A673 (cell line): ENCODE measurements at regions not wholly inside any gene's neighbourhood (a gene's known extent, or its start where the extent isn't known, plus 50 kb on each side); places are given as distances from the start of the nearest gene placed in this dataset.

Source experiments
- BruUV-seq: library from RNA; stranded (reverse); fragments of 400-500 nt; replicated peaks from 2 replicates; lab custom pipeline; 2021; lab: Mats Ljungman, UMichigan
- CTCF ChIA-PET: fragments of 300-600 bp; sonication (Branson Sonifier 250); formaldehyde crosslinking; loops from one replicate; lab custom pipeline; 2022; ENCODE audit warnings: antibody characterized with exemption; lab: Charles Lee
- POLR2A ChIA-PET: fragments of 300-600 bp; sonication (Branson Sonifier 250); formaldehyde crosslinking; loops from one replicate; lab custom pipeline; 2022; ENCODE audit warnings: antibody characterized with exemption; ENCODE audit not compliant: low non-redundant PET; lab: Charles Lee
- DNase-seq: peaks from one replicate; pipeline ENCODE4 v3.0.0-alpha.2; 2015; ENCODE audit warnings: low spot score
- H3K27ac ChIP-seq: fragments of 200-600 bp; sonication (generic); 2 replicates; pipeline ENCODE4 v1.5.1; 2016; ENCODE audit warnings: mixed run types, low read depth, mild to moderate bottlenecking, mixed read lengths, antibody characterized with exemption, low read length; ENCODE audit not compliant: poor library complexity, severe bottlenecking
- H3K27me3 ChIP-seq: fragments of 200-600 bp; sonication (generic); replicated peaks from 2 replicates; pipeline ENCODE4 v1.6.1; 2017; ENCODE audit warnings: mixed run types, low read depth, mild to moderate bottlenecking, mixed read lengths, antibody characterized with exemption, low read length; ENCODE audit not compliant: insufficient read depth, poor library complexity
- H3K36me3 ChIP-seq: fragments of 200-600 bp; sonication (generic); 2 replicates; pipeline ENCODE4 v1.6.1; 2016; ENCODE audit warnings: mixed run types, mild to moderate bottlenecking, mixed read lengths, antibody characterized with exemption, low read length; ENCODE audit not compliant: insufficient read depth, poor library complexity, severe bottlenecking
- H3K4me1 ChIP-seq: fragments of 200-600 bp; sonication (generic); 2 replicates; pipeline ENCODE4 v1.6.1; 2017; ENCODE audit warnings: mixed run types, mild to moderate bottlenecking, mixed read lengths, antibody characterized with exemption, low read length; ENCODE audit not compliant: insufficient read depth, poor library complexity, severe bottlenecking
- H3K4me3 ChIP-seq: fragments of 200-600 bp; sonication (generic); 2 replicates; pipeline ENCODE4 v1.5.1; 2016; ENCODE audit warnings: low read depth, mixed run types, mild to moderate bottlenecking, mixed read lengths, low read length; ENCODE audit not compliant: poor library complexity, severe bottlenecking
- H3K9me3 ChIP-seq: fragments of 200-600 bp; sonication (generic); 2 replicates; pipeline ENCODE4 v1.6.1; 2016; ENCODE audit warnings: mixed run types, low read depth, mild to moderate bottlenecking, mixed read lengths, antibody characterized with exemption, low read length; ENCODE audit not compliant: poor library complexity, severe bottlenecking
- CTCF ChIP-seq: fragments of 300-800, 200-600 bp; sonication (generic); conservative IDR thresholded peaks from 2 replicates; pipeline ENCODE4 v1.5.1; 2017; ENCODE audit warnings: low read depth, mild to moderate bottlenecking, antibody characterized with exemption, low read length, moderate library complexity, mixed read lengths
- EZH2 ChIP-seq: fragments of 200-600 bp; sonication (generic); IDR thresholded peaks from 2 replicates; pipeline ENCODE4 v1.6.1; 2017; ENCODE audit warnings: borderline replicate concordance, low read depth, mild to moderate bottlenecking, mixed read lengths, antibody characterized with exemption, low read length; ENCODE audit not compliant: poor library complexity, severe bottlenecking
- intact Hi-C: fragments of 100-400 bp; cut with micrococcal nuclease; formaldehyde crosslinking; loops from one replicate; pipeline ENCODE4 v1.10.0; 2022; ENCODE audit not compliant: unreplicated experiment

GRCh38 chr18:38481576-38481975, 916.0 kb upstream of the CELF4 start:
- H3K4me3 ChIP-seq: no peak overlapping the region
- DNase-seq: no peak
- no peaks in the 10 kb centered on the region for H3K36me3 ChIP-seq
- intact Hi-C loops: no loop called here
- TF ChIP-seq EZH2 (no peak), CTCF (no peak)
- ChIA-PET CTCF (no interaction called here), POLR2A (no interaction called here)
- no TSS peak for BruUV-seq
- H3K4me1 ChIP-seq: no peaks in the 10 kb centered on the region
- H3K27ac ChIP-seq: no peak overlapping the region
- no peaks in the 10 kb centered on the region for H3K9me3 ChIP-seq
- no peaks in the 10 kb centered on the region for H3K27me3 ChIP-seq

- intact Hi-C loops: no loop called here
- ChIA-PET POLR2A (no interaction called here), CTCF (no interaction called here)
- Histone ChIP-seq H3K27me3 (no peaks in the 10 kb centered on the region), H3K4me3 (no peak overlapping the region), H3K9me3 (no peaks in the 10 kb centered on the region), H3K4me1 (no peaks in the 10 kb centered on the region), H3K27ac (no peak overlapping the region), H3K36me3 (no peaks in the 10 kb centered on the region)
- no TSS peak for BruUV-seq
- TF ChIP-seq EZH2: no peak
- no peak for TF ChIP-seq CTCF
- no peak for DNase-seq
Measured at GRCh38 chr18:38475686-38476085, 910.1 kb upstream of the CELF4 start.

- BruUV-seq: no TSS peak
- Histone ChIP-seq H3K36me3 (no peaks in the 10 kb centered on the region), H3K9me3 (no peaks in the 10 kb centered on the region), H3K27me3 (no peaks in the 10 kb centered on the region), H3K4me3 (no peak overlapping the region), H3K27ac (no peak overlapping the region), H3K4me1 (no peaks in the 10 kb centered on the region)
- intact Hi-C loops: no loop called here
- CTCF ChIA-PET: no interaction called here
- DNase-seq: no peak
- POLR2A ChIA-PET: no interaction called here
- TF ChIP-seq EZH2: no peak
- TF ChIP-seq CTCF: no peak
Measured at GRCh38 chr18:38473535-38473934, 907.9 kb upstream of the CELF4 start.
